HG02642 (cell line): ENCODE measurements at regions not wholly inside any gene's neighbourhood (a gene's known extent, or its start where the extent isn't known, plus 50 kb on each side); places are given as distances from the start of the nearest gene placed in this dataset.

Source experiments
- ATAC-seq: cut with Tn5 transposase; IDR thresholded peaks from one replicate; pipeline ENCODE4 v1.9.1; 2021; ENCODE audit warnings: mild to moderate bottlenecking; ENCODE audit not compliant: unreplicated experiment, poor library complexity

GRCh38 chr11:27783701-27784355 lies 83.6 kb upstream of the BDNF start:
- ATAC-seq, result no peak

DNA sequence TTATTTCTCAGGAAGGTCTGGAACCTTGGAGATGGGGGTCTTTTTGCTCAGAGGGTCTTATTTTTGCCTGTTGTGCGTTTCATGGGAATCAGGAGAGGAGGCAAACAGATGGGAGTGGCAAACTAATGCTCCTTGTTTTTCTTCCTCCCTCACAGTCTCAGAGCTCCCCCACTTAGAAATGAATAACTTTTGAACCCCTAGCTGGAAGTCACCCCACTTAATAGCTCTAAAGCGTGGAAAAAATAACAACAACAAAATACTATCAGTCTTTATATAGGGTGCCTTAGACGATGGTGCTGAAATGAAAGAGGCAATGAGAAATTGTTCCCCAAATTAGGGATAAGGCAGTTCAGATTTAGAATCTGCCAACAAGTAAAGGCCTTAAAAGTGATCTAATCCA lies 76.8 kb upstream of the BDNF start:
- ATAC-seq, result no peak

- no peak for ATAC-seq
Observed at GRCh38 chr11:27773884-27774283, 73.6 kb upstream of the BDNF start.

- no peak for ATAC-seq
Observed at GRCh38 chr11:27771516-27771915, 71.3 kb upstream of the BDNF start.

DNA sequence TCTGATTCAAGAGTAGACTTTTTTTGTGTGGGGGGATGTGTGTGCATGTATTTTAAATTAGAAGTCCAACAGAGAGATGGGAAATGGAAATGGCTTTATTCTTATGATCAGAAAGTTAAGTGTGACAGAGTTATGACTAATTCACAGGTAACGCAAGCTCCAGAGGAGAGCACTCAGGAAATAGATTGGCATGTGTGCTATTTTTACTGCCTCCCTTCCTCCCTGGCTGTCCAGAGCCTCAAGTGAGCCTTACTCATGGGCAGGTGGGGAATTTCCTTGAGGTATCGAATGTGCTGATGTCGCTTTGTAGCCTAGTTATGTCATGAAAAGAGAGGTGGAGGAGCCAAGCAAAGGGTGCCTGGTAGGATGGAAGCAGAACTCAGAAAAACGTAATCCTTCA lies 70.3 kb upstream of the BDNF start:
- ATAC-seq, result no peak

GRCh38 chr11:27763736-27764135 lies 63.5 kb upstream of the BDNF start:
- ATAC-seq, result no peak

DNA sequence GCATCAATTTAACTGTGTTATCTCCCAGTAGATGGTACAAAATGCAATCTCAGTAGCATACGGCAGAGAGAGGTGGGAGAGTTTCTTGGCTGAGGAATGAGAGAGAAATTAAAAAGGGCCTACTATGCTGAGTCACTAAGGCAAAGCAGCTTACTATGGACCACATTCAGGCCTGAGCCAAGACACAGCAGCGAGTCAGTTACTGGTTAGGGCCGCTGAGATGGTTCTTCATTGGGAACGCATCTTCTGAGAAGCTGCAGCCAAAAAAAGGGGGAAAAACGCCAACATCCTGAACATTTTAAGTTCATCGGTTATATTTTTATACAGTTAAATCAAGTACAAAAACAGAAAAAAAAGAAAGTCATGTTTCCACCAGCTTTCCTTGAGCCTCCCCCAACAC lies 61.1 kb upstream of the BDNF start:
- ATAC-seq, result no peak

GRCh38 chr11:27757953-27758352 lies 57.7 kb upstream of the BDNF start:
- ATAC-seq, result no peak

GRCh38 chr11:27754035-27755017 lies 54.1 kb upstream of the BDNF start:
- ATAC-seq, result no peak
